ENCODE measurements at regions not wholly inside any gene's neighbourhood (a gene's known extent, or its start where the extent isn't known, plus 50 kb on each side); places are given as distances from the start of the nearest gene placed in this dataset.

DNA sequence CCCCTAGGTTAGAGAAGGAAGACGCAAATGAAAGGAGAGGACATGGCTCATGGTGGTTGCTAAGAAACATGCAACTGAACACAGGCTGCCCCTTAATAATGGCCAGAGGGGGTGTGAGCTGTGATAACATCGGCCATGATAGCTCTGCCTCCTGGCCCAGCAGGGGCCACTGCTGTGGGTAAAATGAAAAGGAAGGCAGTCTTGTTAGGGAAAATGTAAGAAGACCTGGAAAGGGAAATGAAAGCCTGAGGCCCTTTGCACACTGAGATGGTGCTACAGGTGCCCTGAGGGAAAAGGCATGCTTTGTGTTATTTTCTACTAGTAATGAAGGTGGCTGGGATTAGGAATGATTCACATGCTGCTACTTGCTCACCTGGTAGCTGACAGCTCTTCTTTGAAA is 123.6 kb upstream of the MID1 start:
- TF ChIP-seq GATA3 (IDR thresholded peaks at IDR 0.05; ENCODE audit: low read depth, low read length) (no peak), GATA2 (IDR thresholded peaks at IDR 0.05; ENCODE audit: low read depth, low read length) (peak; percentile 26; the same call in 1 of the 2 replicates)

Measured in SH-SY5Y (cell line).